ENCODE measurements at regions not wholly inside any gene's neighbourhood (a gene's known extent, or its start where the extent isn't known, plus 50 kb on each side); places are given as distances from the start of the nearest gene placed in this dataset.

GRCh38 chr4:14545807-14546206, 456.5 kb upstream of the CPEB2 start:
- Histone ChIP-seq H2AFZ (ENCODE audit: low read length) (no peak overlapping the region), H4K20me1 (ENCODE audit: insufficient read depth, low read length) (no peaks in the 10 kb centered on the region), H3K36me3 (replicated peaks; ENCODE audit: insufficient read depth, low read length) (no peaks in the 10 kb centered on the region), H3K9ac (ENCODE audit: low read length) (no peak overlapping the region), H3K27me3 (replicated peaks; ENCODE audit: insufficient read depth, low read length) (no peaks in the 10 kb centered on the region), H3K79me2 (ENCODE audit: low read length) (no peaks in the 10 kb centered on the region), H3F3A (ENCODE audit: insufficient read depth, low read length) (0 out of 2 replicates have a peak, but pooled peaks cover 5% of the 10 kb centered on the region), H3K4me2 (ENCODE audit: low read depth, low read length) (peak overlapping the region; percentile 3), H3K4me1 (ENCODE audit: low read length) (peaks cover 17% of the 10 kb centered on the region), H3K9me2 (replicated peaks; ENCODE audit: insufficient read depth, low read length) (no peaks in the 10 kb centered on the region), H3K4me3 (ENCODE audit: low read length) (no peak overlapping the region), H3K27ac (ENCODE audit: low read length) (peak overlapping the region; percentile 2; the same call in 1 of the 2 replicates), H3K9me3 (replicated peaks; ENCODE audit: insufficient read depth, low read length) (no peaks in the 10 kb centered on the region)
- no peak for TF ChIP-seq EZH2phosphoT487 (IDR thresholded peaks at IDR 0.05; ENCODE audit: low read length)
- TF ChIP-seq EZH2 (optimal IDR thresholded peaks at IDR 0.05; ENCODE audit: low read depth, low read length): no peak
- TF ChIP-seq CTCF (IDR thresholded peaks at IDR 0.05; ENCODE audit: low read length): no peak
- DNase-seq: no peak

GRCh38 chr4:14552119-14552518, 450.2 kb upstream of the CPEB2 start:
- no peak for DNase-seq
- no peak overlapping the region for H3K4me3 ChIP-seq (ENCODE audit: low read length)
- no peaks in the 10 kb centered on the region for H3K79me2 ChIP-seq (ENCODE audit: low read length)

GRCh38 chr4:14559646-14560045, 442.6 kb upstream of the CPEB2 start:
- Histone ChIP-seq H3K27me3 (replicated peaks; ENCODE audit: insufficient read depth, low read length) (no peaks in the 10 kb centered on the region), H3K9me3 (replicated peaks; ENCODE audit: insufficient read depth, low read length) (no peaks in the 10 kb centered on the region), H3K36me3 (replicated peaks; ENCODE audit: insufficient read depth, low read length) (no peaks in the 10 kb centered on the region), H3K9me2 (replicated peaks; ENCODE audit: insufficient read depth, low read length) (no peaks in the 10 kb centered on the region), H3K4me3 (ENCODE audit: low read length) (no peak overlapping the region), H2AFZ (ENCODE audit: low read length) (no peak overlapping the region), H3K4me1 (ENCODE audit: low read length) (no peaks in the 10 kb centered on the region), H3K4me2 (ENCODE audit: low read depth, low read length) (no peak overlapping the region), H4K20me1 (ENCODE audit: insufficient read depth, low read length) (no peaks in the 10 kb centered on the region), H3F3A (ENCODE audit: insufficient read depth, low read length) (no peaks in the 10 kb centered on the region), H3K79me2 (ENCODE audit: low read length) (no peaks in the 10 kb centered on the region), H3K27ac (ENCODE audit: low read length) (no peak overlapping the region), H3K9ac (ENCODE audit: low read length) (no peak overlapping the region)
- DNase-seq: no peak
- no peak for TF ChIP-seq CTCF (IDR thresholded peaks at IDR 0.05; ENCODE audit: low read length)
- TF ChIP-seq EZH2 (optimal IDR thresholded peaks at IDR 0.05; ENCODE audit: low read depth, low read length): no peak
- TF ChIP-seq EZH2phosphoT487 (IDR thresholded peaks at IDR 0.05; ENCODE audit: low read length): no peak

More at GRCh38 chr4:14552119-14552518, 450.2 kb upstream of the CPEB2 start:
- no peaks in the 10 kb centered on the region for H3K9me2 ChIP-seq (replicated peaks; ENCODE audit: insufficient read depth, low read length)
- H3K27ac ChIP-seq (ENCODE audit: low read length): no peak overlapping the region
- H3K9me3 ChIP-seq (replicated peaks; ENCODE audit: insufficient read depth, low read length): no peaks in the 10 kb centered on the region
- H2AFZ ChIP-seq (ENCODE audit: low read length): no peak overlapping the region
- H3K4me2 ChIP-seq (ENCODE audit: low read depth, low read length): no peak overlapping the region
- TF ChIP-seq CTCF (IDR thresholded peaks at IDR 0.05; ENCODE audit: low read length): no peak
- TF ChIP-seq EZH2phosphoT487 (IDR thresholded peaks at IDR 0.05; ENCODE audit: low read length): no peak
- no peak for TF ChIP-seq EZH2 (optimal IDR thresholded peaks at IDR 0.05; ENCODE audit: low read depth, low read length)
- no peaks in the 10 kb centered on the region for H4K20me1 ChIP-seq (ENCODE audit: insufficient read depth, low read length)
- no peaks in the 10 kb centered on the region for H3K36me3 ChIP-seq (replicated peaks; ENCODE audit: insufficient read depth, low read length)
- H3K27me3 ChIP-seq (replicated peaks; ENCODE audit: insufficient read depth, low read length): no peaks in the 10 kb centered on the region
- no peak overlapping the region for H3K9ac ChIP-seq (ENCODE audit: low read length)
- H3K4me1 ChIP-seq (ENCODE audit: low read length): no peaks in the 10 kb centered on the region
- no peaks in the 10 kb centered on the region for H3F3A ChIP-seq (ENCODE audit: insufficient read depth, low read length)

Measured in MM.1S (cell line).